Epithelial cell of esophagus (primary cell): ENCODE measurements at regions not wholly inside any gene's neighbourhood (a gene's known extent, or its start where the extent isn't known, plus 50 kb on each side); places are given as distances from the start of the nearest gene placed in this dataset.
A peak's percentile ranks its signal among the peaks of the same experiment; 100 is the strongest.
"Not testable (repeated sequence)": the region's sequence is repeated elsewhere in the genome, so short reads cannot be mapped to it uniquely, and the experiment has no call there.

Experiments
- DNase-seq: peaks from one replicate; pipeline ENCODE4 v3.0.0; 2010; ENCODE audit warnings: low read depth
- H3K4me3 ChIP-seq: 2 replicates; pipeline ENCODE4 v1.5.1; 2011; ENCODE audit warnings: mild to moderate bottlenecking, low read length, control low read depth
- CTCF ChIP-seq: IDR thresholded peaks from 2 replicates; pipeline ENCODE4 v1.5.1; 2011; ENCODE audit warnings: low read depth, mild to moderate bottlenecking, low read length, control low read depth, inconsistent platforms; ENCODE audit not compliant: insufficient read depth; ENCODE audit errors: missing control alignments

GRCh38 chr15:35256551-35256950 lies 171.5 kb upstream of the NANOGP8 start:
- no peak for TF ChIP-seq CTCF
- no peak overlapping the region for H3K4me3 ChIP-seq
- peak; percentile 79 for DNase-seq

- no peak for TF ChIP-seq CTCF
- DNase-seq: no peak
- H3K4me3 ChIP-seq: no peak overlapping the region
Measured at GRCh38 chr15:35256141-35256540, 171.0 kb upstream of the NANOGP8 start.

DNA sequence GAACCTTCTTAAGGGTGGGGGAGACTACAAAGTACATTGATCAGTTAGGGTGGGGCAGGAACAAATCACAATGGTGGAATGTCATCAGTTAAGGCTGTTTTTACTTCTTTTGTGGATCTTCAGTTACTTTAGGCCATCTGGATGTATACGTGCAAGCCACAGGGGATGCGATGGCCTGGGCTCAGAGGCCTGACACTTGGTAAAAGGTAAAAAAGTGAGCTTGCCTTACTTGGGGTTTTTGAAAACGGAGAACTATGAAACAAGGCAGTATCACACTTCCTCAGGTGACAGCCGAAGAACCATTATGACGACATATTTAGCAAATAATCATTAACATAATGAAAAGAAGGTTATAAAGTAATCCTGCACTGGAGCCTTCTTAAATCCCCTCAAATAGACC lies 169.8 kb upstream of the NANOGP8 start:
- not testable (repeated sequence) for H3K4me3 ChIP-seq, DNase-seq

DNA sequence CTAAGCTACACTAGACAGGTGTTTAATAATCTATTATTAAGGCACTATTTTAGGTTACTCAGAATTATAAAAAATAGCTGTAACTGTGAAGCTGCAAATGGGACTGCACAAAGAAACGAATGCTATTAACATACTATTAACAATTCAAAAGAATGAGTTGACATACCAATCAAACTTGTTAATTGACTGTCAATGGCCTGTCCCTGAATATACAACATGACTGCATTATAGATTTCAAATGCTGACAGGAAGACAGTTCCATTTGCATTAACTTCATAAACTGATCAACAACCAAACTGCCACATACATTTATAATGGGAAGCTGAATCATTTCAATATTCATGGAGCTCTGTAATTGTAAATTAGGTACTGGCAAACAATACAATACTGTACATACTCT lies 169.0 kb upstream of the NANOGP8 start:
- no peak for TF ChIP-seq CTCF
- no peak for DNase-seq
- no peak overlapping the region for H3K4me3 ChIP-seq

GRCh38 chr15:35252351-35252865 lies 167.3 kb upstream of the NANOGP8 start:
- H3K4me3 ChIP-seq: no peak overlapping the region
- DNase-seq: no peak
- no peak for TF ChIP-seq CTCF

GRCh38 chr15:35247150-35247549 lies 162.1 kb upstream of the NANOGP8 start:
- TF ChIP-seq CTCF: no peak
- no peak overlapping the region for H3K4me3 ChIP-seq
- no peak for DNase-seq

GRCh38 chr15:35246451-35246850 lies 161.4 kb upstream of the NANOGP8 start:
- H3K4me3 ChIP-seq: no peak overlapping the region
- no peak for TF ChIP-seq CTCF
- DNase-seq: no peak

DNA sequence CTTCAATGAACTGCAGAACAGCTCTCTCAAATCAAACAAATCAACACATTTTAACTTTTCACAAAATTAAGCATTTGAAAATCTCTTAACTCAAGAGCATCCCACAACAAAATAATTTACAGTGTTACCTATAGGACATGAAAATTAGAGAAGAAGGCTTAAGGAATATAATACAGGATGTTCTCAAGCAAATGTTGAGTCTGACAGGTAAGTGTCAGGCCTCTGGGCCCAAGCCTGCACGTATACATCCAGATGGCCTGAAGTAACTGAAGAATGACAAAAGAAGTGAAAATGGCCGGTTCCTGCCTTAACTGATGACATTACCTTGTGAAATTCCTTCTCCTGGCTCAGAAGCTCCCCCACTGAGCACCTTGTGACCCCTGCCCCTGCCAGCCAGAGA lies 160.6 kb upstream of the NANOGP8 start:
- not testable (repeated sequence) for DNase-seq, H3K4me3 ChIP-seq
